GM19438 (cell line): ENCODE measurements at regions not wholly inside any gene's neighbourhood (a gene's known extent, or its start where the extent isn't known, plus 50 kb on each side); places are given as distances from the start of the nearest gene placed in this dataset.
"Not testable (repeated sequence)": the region's sequence is repeated elsewhere in the genome, so short reads cannot be mapped to it uniquely, and the experiment has no call there.

Source experiments
- ATAC-seq: cut with Tn5 transposase; IDR thresholded peaks from one replicate; pipeline ENCODE4 v1.9.1; 2021; ENCODE audit warnings: low read depth; ENCODE audit not compliant: unreplicated experiment

DNA sequence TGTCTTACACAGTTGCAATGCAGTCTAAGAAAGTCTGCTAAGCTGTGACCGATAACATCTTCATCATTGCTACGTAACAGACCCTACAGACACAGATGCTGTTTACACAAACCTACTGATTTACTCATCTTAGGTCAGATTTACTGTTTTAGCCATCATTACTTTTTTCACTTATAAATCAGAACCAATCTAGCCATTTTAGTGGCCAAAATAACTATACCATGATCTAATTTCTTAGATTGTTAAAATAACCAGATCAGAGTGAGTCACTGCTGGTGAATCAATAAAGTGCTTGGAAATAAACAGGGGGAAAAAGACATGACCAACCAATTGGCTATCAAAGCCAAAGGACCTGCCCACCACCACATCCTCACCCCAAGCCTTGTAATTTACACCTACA lies 57.0 kb upstream of the FOXN3 start:
- ATAC-seq: no peak

DNA sequence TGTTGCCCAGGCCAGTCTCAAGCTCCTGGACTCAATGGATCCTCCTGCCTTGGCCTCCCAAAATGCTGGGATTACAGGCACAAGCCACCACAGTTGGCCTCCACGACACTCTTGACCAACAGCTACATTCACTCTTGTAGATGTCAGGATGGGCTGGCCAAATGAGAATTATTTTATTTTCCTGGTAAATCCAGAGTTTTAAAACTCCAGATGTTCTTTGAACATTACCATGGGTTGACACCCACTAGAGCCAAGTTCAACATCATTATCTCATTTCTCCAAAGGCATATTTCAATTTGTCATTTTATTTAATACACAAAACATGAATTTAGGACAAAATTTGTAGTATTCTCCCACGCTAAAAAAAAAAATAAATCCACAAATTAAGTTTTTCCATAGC lies 56.5 kb upstream of the FOXN3 start:
- no peak for ATAC-seq

DNA sequence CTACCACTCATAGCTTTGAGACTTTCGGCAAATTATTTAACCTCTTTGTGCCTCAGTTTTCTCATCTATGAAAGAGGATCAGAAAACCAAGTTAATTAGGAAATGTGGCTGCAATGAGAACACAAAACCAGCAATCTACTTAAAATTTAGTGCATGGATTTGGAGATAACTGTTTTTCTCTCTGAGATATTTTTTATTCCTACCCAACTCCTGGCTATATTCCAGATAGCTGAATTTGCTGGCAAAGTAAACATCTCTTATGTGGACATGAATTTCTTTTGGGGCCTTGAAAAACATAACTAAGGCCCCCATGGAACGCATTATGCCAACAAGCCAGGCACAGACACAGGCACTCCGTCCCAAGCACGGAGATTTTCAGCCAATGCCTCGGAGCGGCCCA lies 53.4 kb upstream of the FOXN3 start:
- ATAC-seq: no peak

DNA sequence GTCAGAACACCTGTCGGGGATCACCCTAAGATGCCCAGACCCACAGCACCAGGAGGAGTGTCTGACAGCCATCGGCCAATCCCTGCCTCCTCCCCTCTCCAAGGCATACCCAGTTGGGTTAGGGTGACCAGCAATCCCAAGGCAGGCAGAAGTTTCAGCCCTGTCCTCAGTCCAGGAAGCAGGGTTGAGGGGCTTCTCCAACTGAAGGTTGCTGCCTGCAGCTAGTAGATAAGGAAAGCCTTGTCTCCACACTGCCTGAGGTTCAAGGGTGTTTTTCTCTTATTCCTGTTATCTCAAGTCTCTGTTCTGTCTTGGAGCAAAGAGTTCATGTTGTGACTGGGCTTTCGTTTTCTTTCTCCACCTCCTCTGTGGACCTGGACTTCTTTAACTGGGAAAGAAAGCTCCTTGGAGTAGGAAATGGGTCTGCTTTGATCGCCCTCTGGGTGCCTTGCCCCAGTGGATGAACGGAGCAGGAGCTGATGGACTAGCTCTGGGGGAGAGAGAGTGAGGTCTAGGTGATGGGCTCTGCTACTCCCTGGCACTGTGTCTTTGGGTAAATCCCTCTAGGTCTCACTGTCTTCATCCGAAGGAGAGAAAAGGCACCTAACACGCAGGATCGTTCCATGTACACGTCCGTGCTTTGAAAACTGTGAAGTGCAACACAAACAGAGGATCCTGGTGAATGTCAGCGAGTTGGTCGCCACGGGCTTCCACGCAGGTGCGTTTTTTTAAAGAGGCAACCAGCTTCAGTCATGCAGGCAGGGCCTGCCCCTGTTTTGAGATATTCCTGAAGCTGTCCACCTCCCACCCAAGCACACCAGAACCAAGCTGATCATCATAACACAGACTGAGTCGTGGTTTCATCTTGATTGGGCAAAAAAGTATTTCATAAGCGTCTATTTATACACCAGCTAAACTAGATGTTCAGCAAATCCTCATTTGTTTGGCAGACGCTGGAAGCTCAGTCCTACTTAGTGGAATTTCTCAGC lies 52.5 kb upstream of the FOXN3 start:
- ATAC-seq: no peak

DNA sequence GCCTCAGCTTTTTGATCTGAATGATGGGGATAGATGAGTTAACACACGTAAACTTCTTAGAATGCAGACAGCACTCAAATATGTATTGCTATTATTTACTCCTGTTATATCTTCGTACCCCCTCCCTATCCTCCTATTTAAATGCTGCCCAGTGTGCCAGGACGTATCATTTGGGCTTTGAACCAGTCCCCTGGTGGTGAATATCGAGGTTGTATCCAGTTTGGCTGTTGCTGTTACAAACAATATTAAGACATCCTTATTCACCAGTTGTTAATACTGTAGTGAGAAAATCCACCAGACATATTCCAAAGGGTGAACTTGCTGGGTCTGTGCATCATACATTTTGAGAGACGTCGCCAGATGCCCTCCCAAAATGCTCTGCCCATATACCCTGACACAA lies 51.5 kb upstream of the FOXN3 start:
- no peak for ATAC-seq

DNA sequence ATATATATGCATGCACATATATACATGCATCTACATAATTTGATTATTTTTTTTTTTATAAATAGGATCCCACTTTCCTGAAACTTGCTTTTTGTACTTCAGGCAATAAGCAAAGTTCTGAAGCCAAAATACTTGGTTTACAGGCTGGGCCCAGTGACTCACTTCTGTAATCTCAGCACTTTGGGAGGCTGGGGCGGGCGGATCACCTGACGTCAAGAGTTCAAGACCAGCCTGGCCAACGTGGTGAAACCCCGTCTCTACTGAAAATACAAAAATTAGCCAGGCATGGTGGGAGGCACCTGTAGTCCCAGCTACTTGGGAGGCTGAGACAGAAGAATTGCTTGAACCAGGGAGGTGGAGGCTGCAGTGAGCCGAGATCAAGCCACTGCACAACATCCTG lies 51.0 kb upstream of the FOXN3 start:
- not testable (repeated sequence) for ATAC-seq

DNA sequence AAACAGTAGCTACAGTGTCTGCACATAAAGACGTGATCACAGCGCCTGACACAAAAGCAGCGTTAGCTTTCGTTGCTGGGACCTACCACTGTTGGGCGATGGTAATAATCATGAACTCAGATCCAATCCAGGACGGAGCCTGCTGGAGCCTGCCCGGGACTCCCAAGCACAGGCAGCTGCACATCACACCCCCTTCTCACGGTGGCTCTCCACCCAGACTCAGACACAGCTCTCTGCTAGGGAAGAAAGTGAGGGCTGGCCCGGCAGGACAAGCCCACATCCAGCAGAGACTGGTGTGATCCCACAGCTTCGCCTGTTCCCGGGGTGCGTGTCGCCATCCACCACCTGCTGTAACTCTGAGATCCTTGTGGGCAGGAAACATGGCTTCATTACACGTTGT lies 49.9 kb upstream of the FOXN3 start:
- ATAC-seq: no peak
